ENCODE measurements at regions not wholly inside any gene's neighbourhood (a gene's known extent, or its start where the extent isn't known, plus 50 kb on each side); places are given as distances from the start of the nearest gene placed in this dataset.

DNA sequence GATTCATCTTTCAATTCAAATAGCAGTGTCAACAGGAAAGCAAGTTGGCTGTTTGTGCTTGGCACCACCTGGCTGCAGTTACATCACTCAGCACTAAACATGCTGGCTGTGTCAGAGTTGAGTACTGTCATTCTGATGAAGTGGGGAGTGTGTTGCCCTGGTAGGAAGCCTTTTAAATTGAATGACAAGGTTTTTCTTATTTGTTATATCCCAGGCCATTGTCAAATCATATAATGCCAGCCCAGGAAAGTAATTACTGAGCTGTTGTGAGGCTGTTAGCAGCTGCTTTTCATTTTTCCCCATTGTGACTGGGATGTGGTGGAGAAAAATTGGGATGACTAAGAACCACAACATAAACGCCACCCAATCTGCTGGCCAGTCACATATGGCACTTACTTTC lies 106.5 kb upstream of the PRKD1 start:
- TF ChIP-seq ZFX (IDR thresholded peaks at IDR 0.05; ENCODE audit: borderline replicate concordance): no peak
- TF ChIP-seq, protein P1, sequence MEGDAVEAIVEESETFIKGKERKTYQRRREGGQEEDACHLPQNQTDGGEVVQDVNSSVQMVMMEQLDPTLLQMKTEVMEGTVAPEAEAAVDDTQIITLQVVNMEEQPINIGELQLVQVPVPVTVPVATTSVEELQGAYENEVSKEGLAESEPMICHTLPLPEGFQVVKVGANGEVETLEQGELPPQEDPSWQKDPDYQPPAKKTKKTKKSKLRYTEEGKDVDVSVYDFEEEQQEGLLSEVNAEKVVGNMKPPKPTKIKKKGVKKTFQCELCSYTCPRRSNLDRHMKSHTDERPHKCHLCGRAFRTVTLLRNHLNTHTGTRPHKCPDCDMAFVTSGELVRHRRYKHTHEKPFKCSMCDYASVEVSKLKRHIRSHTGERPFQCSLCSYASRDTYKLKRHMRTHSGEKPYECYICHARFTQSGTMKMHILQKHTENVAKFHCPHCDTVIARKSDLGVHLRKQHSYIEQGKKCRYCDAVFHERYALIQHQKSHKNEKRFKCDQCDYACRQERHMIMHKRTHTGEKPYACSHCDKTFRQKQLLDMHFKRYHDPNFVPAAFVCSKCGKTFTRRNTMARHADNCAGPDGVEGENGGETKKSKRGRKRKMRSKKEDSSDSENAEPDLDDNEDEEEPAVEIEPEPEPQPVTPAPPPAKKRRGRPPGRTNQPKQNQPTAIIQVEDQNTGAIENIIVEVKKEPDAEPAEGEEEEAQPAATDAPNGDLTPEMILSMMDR (IDR thresholded peaks at IDR 0.05): no peak
- no peak overlapping the region for H3K27ac ChIP-seq

DNA sequence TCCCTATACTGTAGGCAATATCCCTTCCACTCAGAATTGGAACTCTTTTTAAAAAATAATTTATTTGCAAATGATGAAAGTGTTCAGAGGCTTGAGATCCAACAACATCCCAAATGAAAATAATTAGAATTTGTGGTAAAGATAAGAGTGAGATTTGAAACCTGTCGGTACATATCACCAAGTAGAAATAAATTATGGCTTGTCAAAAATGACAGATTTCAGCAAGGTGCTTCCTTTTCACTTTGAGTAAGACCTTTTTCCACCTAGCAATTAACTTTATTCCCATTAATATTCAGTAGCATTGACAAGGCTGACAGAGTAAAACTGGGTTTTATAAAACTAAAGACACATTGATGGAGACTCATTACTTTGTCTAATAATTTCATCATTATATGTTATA lies 107.7 kb upstream of the PRKD1 start:
- TF ChIP-seq, protein P1 (IDR thresholded peaks at IDR 0.05): no peak
- no peak overlapping the region for H3K27ac ChIP-seq

DNA sequence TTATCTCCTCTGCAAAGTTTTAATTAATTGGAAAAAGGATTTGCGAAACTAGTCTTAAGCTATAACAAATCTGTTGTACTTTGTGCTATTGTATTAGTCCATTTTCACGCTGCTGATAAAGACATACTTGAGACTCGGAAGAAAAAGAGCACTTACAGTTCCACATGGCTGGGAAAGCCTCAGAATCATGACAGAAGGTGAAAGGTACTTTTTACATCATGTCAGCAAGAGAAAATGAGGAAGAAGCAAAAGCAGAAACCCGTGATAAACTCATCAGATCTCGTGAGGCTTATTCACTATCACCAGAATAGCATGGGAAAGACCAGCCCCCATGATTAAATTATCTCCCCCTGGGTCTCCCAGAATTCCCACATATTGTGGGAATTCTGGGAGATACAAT lies 118.1 kb upstream of the PRKD1 start:
- no peak overlapping the region for H3K27ac ChIP-seq
- no peak for TF ChIP-seq ZFX (IDR thresholded peaks at IDR 0.05; ENCODE audit: borderline replicate concordance)
- TF ChIP-seq, protein P1 (IDR thresholded peaks at IDR 0.05): no peak

DNA sequence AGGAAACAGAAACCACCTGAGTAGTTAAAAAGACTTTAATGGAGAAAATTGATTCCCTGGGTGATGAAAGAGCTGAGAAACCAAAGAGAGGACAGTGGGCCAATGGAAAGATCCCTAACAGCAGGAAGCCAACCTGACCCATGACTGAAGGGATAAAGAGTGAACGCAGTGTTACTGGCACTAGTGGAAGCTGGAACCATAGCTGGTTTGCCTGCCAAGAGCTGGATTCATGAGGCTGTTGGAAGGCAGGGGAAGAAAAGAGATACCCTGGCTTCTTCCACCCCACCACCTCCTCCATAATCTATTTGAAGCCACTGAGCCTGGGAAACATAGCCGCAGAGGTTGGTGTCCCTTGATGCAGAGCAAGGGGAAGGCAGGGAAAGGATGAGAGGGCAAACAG lies 125.5 kb upstream of the PRKD1 start:
- TF ChIP-seq, protein P1 (IDR thresholded peaks at IDR 0.05): no peak
- TF ChIP-seq ZFX (IDR thresholded peaks at IDR 0.05; ENCODE audit: borderline replicate concordance): no peak
- no peak overlapping the region for H3K27ac ChIP-seq

DNA sequence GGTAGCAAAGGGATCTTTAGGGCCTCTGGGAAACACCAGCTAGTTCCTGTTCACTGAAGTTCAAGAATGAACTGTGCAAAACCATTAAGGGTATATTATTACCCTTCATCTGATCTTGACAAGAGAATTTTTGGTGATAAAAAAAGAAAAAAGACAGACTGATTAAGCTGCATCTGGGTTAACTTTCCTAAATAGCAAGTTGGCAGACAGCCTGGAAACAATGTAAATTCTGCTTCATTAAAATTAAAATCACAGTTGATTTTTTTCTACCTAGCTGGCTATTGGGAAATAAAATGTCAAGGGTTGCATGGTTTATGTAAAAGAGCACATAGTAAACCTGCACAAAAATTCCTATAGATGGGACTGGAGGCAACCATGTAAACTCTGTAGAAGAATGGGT lies 126.6 kb upstream of the PRKD1 start:
- TF ChIP-seq, protein P1 (IDR thresholded peaks at IDR 0.05): no peak
- TF ChIP-seq ZFX (IDR thresholded peaks at IDR 0.05; ENCODE audit: borderline replicate concordance): no peak
- H3K27ac ChIP-seq: no peak overlapping the region

DNA sequence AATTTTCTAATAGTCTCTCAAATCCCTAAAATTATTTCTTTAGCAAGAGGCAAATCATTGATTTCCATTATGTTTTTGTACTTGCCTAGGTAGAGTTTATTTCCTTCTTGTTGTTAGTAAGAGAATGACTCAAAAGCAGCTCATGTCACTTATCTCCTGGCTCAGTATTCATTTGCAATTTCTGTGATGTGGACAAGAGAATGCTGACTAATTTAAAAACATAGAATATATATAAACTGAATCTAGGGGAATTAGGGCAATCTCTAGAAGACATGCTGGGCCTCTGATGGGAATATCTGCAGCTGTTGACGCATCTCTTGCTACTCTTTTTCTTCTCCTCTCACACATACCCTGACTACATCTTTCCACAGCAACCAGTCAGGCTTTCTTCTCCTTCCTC lies 130.8 kb upstream of the PRKD1 start:
- H3K27ac ChIP-seq: no peak overlapping the region
- TF ChIP-seq, protein P1 (IDR thresholded peaks at IDR 0.05): no peak
- no peak for TF ChIP-seq ZFX (IDR thresholded peaks at IDR 0.05; ENCODE audit: borderline replicate concordance)

DNA sequence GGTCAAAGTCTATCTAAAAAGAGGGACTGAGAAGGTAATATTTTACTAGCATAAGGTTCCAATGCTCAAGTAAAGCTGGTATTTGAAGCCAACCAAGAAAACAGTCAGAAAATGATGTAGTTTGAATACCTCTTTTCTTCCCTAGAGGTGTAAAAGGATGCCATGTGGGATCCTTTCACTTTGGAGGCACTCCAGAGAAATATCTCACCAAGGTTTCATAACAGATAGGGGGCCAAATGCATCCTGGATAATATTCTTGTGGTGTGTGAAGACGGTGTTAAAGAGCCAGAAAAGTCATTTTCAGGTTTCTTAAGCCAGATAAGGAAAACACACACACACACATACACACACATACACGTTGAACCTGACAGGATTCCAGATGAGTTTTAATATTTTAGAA lies 136.1 kb upstream of the PRKD1 start:
- TF ChIP-seq, protein P1 (IDR thresholded peaks at IDR 0.05): no peak
- TF ChIP-seq ZFX (IDR thresholded peaks at IDR 0.05; ENCODE audit: borderline replicate concordance): no peak
- no peak overlapping the region for H3K27ac ChIP-seq
